ENCODE measurements at regions not wholly inside any gene's neighbourhood (a gene's known extent, or its start where the extent isn't known, plus 50 kb on each side); places are given as distances from the start of the nearest gene placed in this dataset.
"Not testable (repeated sequence)": the region's sequence is repeated elsewhere in the genome, so short reads cannot be mapped to it uniquely, and the experiment has no call there.

- H3K4me1 ChIP-seq (replicated peaks) = no peaks in the 10 kb centered on the region
- no peak for TF ChIP-seq POLR2A (IDR thresholded peaks at IDR 0.05)
- TF ChIP-seq POLR2AphosphoS5 (IDR thresholded peaks at IDR 0.05) = no peak
- no peak for TF ChIP-seq CTCF (IDR thresholded peaks at IDR 0.05)
- H3K27ac ChIP-seq = no peak overlapping the region
- intact Hi-C loops (cut with DNase I) = no loop called here
- no peak overlapping the region for H3K4me3 ChIP-seq
- H3K27me3 ChIP-seq (replicated peaks; ENCODE audit: insufficient read depth) = no peaks in the 10 kb centered on the region
- no peak for DNase-seq (ENCODE audit: low spot score)
- no peaks in the 10 kb centered on the region for H3K36me3 ChIP-seq
- WGBS = 49% methylated on average over 22 of the region's 22 CpGs
- no peaks in the 10 kb centered on the region for H3K9me3 ChIP-seq
Observed at GRCh38 chr15:23797747-23798446, 110.8 kb upstream of the NDN start.

- no peaks in the 10 kb centered on the region for H3K9me3 ChIP-seq
- 63% methylated on average over 2 of the region's 2 CpGs for WGBS
- no peaks in the 10 kb centered on the region for H3K4me1 ChIP-seq (replicated peaks)
- DNase-seq (ENCODE audit: low spot score) = no peak
- no peak overlapping the region for H3K4me3 ChIP-seq
- intact Hi-C loops (cut with DNase I) = loop anchor here (10.0 kb wide), 1 partner anchor 47 kb away; no protein-coding TSS in a partner anchor
- H3K27ac ChIP-seq = no peak overlapping the region
- no peaks in the 10 kb centered on the region for H3K27me3 ChIP-seq (replicated peaks; ENCODE audit: insufficient read depth)
- no peak for TF ChIP-seq POLR2AphosphoS5 (IDR thresholded peaks at IDR 0.05)
- TF ChIP-seq POLR2A (IDR thresholded peaks at IDR 0.05) = no peak
- no peak for TF ChIP-seq CTCF (IDR thresholded peaks at IDR 0.05)
- no peaks in the 10 kb centered on the region for H3K36me3 ChIP-seq
Observed at GRCh38 chr15:23801881-23802280, 114.8 kb upstream of the NDN start.

- WGBS = 90% methylated on average over 25 of the region's 37 CpGs
- not testable (repeated sequence) for H3K36me3 ChIP-seq; H3K4me3 ChIP-seq; DNase-seq (ENCODE audit: low spot score); H3K27me3 ChIP-seq (replicated peaks; ENCODE audit: insufficient read depth); H3K9me3 ChIP-seq; H3K4me1 ChIP-seq (replicated peaks); H3K27ac ChIP-seq
- intact Hi-C loops (cut with DNase I) = loop anchor here (10.0 kb wide), 1 partner anchor 48 kb away; no protein-coding TSS in a partner anchor
Observed at GRCh38 chr15:23802896-23803435, 115.9 kb upstream of the NDN start.

- no peak for DNase-seq (ENCODE audit: low spot score)
- H3K4me3 ChIP-seq = no peak overlapping the region
- no peaks in the 10 kb centered on the region for H3K27me3 ChIP-seq (replicated peaks; ENCODE audit: insufficient read depth)
- H3K36me3 ChIP-seq = no peaks in the 10 kb centered on the region
- no peak overlapping the region for H3K27ac ChIP-seq
- H3K9me3 ChIP-seq = no peaks in the 10 kb centered on the region
- no peaks in the 10 kb centered on the region for H3K4me1 ChIP-seq (replicated peaks)
- no peak for TF ChIP-seq CTCF (IDR thresholded peaks at IDR 0.05)
- no peak for TF ChIP-seq POLR2AphosphoS5 (IDR thresholded peaks at IDR 0.05)
- TF ChIP-seq POLR2A (IDR thresholded peaks at IDR 0.05) = no peak
- WGBS = 62% methylated on average over 3 of the region's 3 CpGs
- intact Hi-C loops (cut with DNase I) = loop anchor here (10.0 kb wide), 1 partner anchor 52 kb away; no protein-coding TSS in a partner anchor
Observed at GRCh38 chr15:23806980-23807379, 119.9 kb upstream of the NDN start.

GRCh38 chr15:23823508-23823907 lies 136.4 kb upstream of the NDN start:
- H3K27ac ChIP-seq = no peak overlapping the region
- H3K36me3 ChIP-seq = no peaks in the 10 kb centered on the region
- no peak for DNase-seq (ENCODE audit: low spot score)
- H3K9me3 ChIP-seq = no peaks in the 10 kb centered on the region
- intact Hi-C loops (cut with DNase I) = no loop called here
- H3K27me3 ChIP-seq (replicated peaks; ENCODE audit: insufficient read depth) = no peaks in the 10 kb centered on the region
- WGBS = 76% methylated on average over 7 of the region's 7 CpGs
- H3K4me3 ChIP-seq = no peak overlapping the region
- H3K4me1 ChIP-seq (replicated peaks) = no peaks in the 10 kb centered on the region
- TF ChIP-seq POLR2A (IDR thresholded peaks at IDR 0.05) (no peak), CTCF (IDR thresholded peaks at IDR 0.05) (no peak), POLR2AphosphoS5 (IDR thresholded peaks at IDR 0.05) (no peak)

Measured in prostate gland (tissue), 2 donors.